GM19025 (cell line): ENCODE measurements at regions not wholly inside any gene's neighbourhood (a gene's known extent, or its start where the extent isn't known, plus 50 kb on each side); places are given as distances from the start of the nearest gene placed in this dataset.
"Not testable (repeated sequence)": the region's sequence is repeated elsewhere in the genome, so short reads cannot be mapped to it uniquely, and the experiment has no call there.

Source experiments
- ATAC-seq: cut with Tn5 transposase; IDR thresholded peaks from one replicate; pipeline ENCODE4 v1.9.1; 2021; ENCODE audit warnings: mild to moderate bottlenecking, low read depth, moderate library complexity; ENCODE audit not compliant: unreplicated experiment

DNA sequence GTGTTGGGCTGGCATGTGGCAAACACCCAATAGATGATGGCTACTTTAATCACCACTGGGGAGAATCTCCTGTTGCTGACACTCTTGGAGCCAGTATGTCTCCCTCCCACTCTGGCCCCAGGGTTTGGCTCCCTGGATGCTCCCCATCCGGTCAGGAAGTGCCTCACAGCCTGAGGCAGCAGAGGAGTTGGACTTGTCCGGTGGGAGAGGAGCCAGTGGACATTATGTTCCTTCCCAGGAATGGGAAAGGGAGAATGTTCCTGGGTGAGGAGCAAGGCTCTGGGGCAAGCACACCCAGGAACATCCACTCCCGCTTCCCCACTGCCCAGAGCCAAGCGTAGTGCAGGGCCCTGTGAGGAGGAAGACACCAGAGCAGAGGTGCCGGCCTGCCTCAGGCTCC lies 84.6 kb upstream of the NAV2 start:
- no peak for ATAC-seq

DNA sequence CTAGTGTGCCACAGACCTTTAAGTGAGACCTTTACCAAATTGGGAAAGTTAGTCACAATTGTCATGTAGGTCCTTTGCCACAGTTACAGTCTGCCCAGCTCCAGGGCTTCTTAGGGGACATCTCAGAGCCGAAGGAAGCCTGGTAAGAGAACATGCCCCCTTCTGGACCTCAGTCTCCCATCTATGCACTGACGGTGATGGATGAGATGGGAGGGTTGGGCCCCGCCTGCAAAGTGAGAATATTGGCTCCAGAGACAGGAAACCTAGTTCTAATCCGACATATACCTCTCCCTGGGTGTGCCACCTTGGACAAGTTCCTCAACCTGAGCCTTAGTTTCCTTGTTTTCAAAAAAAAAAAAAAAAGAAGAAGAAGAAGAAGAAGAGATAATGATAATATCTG lies 85.1 kb upstream of the NAV2 start:
- no peak for ATAC-seq

DNA sequence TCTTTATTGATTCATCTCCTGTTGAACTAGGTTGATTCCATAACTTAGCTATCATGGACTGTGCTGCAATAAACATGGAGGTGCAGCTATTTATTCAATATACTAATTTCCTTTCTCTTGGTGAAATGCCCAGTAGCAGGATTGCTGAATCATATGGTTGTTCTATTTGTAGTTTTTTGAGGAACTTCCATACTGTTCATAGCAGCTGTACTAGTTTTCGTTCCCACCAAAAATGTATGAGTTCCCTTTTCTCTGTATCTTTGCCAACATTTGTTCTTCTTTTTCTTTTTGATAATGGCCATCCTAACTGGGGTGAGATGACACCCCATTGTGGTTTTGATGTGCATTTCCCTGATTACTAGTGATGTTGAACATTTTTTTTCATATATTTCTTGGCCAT lies 87.2 kb upstream of the NAV2 start:
- no peak for ATAC-seq

DNA sequence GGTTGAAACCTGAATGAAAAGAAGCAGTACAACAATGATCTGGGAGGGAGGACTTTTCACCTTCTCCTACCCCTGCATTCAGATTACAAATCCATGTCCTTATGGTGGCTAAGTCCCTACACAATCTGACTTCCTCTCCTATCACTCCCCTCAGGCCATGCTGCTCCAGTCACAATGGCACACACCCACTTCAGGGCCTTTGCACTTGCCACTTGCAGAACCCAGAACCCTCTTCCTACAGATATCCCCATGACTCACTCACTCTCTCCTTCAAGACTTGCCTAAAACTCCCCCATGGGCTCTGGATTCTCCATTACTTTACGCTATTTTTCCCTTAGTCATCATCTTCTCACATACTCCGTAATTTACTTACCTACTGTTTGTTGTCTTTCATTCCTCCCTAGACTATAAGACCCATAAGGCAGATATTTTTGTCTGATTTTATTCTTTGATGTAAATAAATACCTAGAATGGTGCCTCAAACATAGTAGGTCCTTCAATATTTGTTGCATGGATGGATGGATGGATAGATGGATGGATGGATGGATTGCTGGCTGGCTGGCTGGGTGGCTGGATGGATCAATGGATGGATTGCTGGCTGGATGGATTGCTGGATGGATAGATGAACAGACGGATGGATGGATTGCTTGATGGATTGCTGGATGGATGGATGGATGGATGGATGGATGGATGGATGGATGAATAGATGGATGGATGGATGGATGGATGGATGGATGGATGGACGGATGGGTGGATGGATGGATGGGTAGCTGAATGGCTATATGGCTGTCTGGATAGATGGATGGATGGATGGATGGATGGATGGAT lies 94.7 kb upstream of the NAV2 start:
- ATAC-seq, result no peak

DNA sequence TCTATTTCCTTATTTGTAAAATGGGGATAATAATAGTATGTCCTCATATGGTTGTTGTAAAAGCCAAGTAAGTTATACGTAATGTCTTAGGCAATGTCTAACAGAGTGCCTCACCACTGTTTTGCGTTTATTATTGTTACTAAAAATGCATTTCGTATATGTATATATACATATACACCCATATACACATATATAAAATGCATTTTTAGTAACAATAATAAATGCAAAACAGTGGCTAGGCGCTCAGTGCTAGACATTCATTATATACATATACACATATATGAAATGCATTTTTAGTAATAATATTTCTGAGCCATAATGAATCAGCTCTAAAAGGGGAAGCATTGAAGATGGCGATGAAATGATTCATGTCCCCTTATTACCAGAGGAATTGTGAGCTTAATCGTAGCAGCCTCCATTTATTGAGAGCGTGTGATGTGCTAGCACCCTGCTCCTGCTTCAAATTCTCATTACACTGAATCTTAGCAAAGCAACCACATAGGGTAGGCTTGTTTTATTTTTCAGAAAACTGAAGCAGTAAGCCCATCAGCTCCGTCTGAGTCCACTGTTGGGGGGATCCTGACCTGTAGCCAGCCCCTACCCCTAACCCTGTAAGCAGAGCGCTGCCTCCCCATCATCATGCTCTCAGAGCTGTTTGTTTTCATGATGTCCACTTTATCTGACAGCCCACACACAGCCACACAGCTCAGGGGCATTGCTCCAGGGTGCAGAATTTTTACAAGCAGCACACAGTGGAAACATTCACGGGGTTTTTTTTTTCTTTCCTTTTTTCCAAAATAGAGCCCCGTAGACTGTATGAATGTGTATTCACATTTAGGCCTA lies 97.1 kb upstream of the NAV2 start:
- no peak for ATAC-seq

DNA sequence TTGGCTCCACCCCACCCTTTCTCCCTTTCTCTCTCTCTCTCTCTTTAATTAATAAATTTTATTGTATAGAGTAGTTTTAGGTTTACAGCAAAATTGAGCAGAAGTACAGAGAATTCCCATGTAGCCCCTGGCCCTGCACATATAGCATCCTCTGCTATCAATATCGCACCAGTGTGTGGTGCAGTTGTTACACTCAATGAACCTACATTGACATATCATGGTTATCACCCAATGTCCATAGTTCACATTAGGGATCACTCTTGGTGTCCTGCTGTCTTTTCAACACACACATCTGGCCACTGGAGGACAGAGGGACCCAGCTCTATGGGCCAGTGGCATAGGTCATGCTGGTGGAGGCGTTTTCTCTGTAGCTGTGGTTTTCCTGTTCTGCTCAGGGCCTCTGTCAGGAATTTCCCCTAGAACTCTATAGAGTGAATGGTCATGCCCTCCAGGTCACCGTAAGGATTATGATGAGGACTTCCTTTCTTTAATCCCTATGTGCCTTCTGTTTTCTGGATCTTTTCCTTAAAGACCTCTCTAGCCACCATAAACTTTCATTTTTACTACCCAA lies 98.2 kb upstream of the NAV2 start:
- no peak for ATAC-seq

DNA sequence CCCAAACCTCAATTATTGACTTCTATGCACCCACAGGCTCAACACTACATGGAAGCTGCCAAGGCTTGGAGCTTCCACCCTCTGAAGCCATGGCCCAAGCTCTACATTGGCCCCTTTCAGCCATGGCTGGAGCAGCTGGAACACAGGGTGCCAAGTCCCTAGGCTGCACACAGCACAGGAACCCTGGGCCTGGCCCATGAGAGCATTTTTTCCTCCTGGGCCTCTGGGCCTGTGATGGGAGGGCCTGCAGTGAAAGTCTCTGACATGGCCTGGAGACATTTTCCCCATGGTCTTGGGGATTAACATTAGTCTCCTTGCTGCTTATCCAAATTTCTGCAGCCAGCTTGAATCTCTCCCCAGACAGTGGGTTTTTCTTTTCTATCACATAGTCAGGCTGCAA lies 100.6 kb upstream of the NAV2 start:
- not testable (repeated sequence) for ATAC-seq

DNA sequence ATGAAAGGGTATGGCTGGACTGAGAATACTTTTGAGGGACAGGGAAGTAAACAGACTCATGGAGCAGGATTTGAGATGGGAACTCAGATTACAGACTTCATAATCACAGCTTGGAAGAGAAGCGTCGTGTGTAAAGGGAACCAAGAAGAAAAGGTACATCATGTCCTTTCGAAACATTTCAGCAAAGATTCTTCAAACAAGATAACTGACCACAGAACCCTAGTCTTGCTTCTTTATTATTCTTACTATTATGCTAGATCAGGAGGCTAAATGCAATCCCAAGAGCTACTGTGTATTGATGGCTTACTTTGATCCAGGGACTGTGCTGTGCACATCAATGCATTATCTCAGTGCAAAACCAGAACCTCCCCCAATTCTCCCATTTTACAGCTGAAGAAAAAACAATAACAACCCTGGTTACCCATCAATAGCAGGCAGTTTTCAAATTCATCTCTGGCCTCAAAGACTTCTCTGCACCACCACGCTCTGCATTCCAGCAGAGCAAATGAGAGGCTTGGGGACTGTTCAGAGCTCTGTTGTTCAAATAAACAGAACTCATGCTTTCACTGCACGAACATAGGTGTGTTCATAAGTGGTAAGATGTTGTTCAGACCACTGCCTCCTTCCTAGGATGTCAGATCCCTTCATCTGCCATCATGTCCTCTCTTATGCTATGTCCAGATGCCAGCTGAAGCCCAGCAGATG lies 104.8 kb upstream of the NAV2 start:
- ATAC-seq, result no peak

DNA sequence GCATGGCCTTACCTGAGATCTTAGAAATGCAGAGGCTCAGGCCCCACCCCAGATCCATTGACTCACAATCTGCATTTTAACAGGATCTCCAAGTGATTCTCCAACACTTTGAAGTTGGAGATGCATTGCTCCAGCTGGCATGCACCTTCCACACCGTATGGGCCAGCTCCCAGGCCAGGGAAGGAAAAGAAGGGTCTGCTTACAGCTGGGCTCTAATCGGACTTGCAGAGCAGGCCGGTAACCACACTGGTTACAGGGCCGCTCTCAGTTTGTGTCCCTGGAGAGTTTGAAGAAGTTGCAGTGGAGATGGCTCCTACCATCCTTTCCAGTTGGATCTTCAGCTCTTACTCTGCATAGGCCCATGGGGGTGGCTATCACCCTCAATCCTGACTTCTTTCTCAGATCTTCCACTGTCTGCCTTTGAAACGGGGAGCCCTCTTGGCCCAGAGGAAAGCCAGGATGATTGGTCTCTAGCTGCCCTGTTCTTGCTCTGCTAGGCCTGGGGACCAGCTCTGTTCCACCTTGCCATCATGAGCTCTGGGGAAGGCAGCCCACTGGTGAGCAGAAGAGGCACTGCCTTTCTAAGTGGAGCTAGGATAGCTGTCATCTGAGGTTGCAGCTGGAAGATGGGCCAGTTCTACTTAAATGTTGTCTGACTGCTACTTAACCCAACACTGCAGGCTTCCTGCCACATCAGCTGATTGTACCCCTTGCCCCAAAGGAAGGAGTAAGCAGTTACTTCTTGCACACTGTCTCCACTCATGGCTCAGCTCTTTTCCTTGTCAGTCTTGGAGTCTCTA lies 105.6 kb upstream of the NAV2 start:
- no peak for ATAC-seq

DNA sequence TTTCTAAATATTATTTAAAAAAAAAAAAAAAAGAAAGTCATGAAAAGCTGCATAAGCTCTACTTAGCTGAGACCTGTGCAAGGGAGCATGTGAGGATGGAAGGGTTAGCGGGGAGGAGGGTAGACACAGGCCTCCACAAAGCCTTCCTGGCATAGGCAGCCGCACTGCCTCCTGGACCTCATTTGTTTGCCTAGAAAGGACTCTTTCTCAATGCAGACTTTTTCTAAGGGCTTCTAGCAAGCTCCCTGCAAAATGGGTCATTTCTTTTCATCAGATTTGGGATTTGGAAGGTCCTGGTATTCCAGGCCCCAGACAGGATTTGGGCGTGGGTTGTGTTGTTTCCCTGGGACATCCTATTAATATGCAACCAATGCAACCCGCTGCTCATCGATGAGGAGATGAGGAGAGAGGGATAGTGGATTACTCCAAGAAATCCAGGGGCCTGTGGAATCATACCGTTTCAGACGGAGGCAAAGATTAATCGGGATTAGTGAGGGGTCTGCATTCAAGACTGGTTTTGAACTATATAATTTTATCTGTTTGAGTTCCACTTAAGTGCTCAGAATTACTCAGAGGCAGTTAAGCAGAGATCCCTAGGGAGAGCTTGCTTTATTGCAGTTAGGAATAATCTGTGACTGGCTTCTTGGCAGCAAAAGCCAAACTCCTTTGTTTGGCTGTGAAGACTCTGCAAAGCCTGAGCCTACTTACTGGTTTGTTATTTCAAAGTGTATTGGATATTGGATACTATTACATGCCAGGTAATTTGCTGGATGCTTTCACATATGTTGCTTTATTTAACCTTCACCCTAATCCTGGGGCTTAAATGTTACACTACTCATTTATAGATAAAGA lies 106.9 kb upstream of the NAV2 start:
- no peak for ATAC-seq

DNA sequence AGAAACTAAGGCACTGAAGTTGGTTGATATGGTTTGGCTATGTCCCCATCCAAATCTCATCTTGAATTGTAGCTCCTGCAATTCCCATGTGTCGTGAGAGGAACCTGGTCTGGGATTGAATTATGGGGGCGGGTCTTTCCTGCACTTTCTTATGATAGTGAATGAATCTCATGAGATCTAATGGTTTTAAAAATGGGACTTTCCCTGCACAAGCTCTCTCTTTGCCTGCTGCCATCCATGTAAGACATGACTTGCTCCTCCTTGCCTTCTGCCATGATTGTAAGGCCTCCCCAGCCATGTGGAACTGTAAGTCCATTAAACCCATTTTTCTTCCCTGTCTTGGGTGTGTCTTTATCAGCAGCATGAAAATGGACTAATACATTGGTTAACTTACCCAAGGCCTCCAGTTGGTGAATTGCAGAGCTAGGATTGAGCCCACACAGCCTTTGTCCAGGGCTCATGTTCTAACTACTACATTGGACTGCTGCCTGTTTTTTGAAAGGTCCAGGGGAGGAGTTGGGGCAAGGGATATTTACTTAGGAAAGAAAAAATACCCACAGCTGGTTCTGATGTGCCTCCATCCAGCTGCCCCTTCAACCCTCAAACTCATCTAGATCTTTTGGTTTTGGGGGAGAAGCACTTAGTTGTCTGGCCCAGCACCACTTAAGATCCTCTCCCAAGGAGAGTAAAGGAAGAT lies 107.8 kb upstream of the NAV2 start:
- no peak for ATAC-seq

DNA sequence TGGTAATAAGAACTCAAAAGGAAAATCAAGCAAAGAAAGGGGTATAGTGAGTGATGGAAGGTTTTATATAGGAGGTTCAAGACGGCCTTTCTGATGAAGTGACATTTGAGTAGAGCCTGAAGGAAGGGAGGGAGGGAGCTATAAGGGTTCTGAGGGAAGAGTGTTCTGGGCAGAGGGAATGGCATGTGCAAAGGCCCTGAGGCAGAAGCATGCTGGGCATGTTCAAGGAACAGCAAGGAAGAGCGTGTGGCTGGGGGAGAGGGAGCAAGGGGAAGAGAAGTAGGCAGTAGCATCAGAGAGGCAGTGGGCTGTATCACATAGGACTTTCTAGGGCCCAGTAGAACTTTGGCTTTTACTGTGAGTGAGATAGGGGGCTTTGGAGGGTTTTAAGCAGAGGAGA lies 108.9 kb upstream of the NAV2 start:
- no peak for ATAC-seq

DNA sequence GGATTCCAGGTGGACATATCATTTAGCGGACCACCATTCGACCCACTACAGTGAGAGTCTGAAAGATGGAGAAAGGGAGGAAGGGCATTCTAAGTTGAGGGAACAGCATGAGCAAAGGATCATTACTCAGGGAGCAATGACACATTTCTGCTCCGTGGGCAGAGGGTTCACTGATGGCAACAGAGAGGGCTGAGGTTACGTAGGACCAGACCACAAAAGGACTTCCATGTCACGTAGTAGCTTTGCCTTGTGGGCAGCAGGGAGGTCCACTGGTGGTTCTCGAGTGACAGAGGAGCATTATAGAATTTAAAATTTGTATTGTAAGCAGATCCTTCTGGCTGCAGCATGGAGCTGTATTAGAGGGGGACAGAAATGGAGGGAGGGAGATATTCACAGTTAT lies 109.7 kb upstream of the NAV2 start:
- no peak for ATAC-seq

DNA sequence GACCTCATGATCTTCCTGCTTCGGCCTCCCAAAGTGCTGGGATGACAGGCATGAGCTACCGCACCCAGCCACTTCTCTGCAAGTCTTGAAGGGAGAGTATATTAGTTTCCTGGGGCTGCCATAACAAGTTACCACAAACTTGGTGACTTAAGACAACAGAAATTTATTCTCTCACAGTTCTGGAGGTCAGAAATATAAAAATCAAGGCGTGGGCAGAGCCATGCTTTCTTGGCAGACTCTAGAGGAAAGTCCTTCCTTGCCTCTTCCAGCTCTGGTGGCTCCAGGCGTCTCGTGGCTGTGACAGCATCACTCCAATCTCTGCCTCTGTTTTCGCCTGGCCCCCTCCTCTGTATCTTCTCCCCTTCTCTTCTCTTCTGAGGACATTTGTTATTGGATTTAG lies 110.2 kb upstream of the NAV2 start:
- no peak for ATAC-seq

DNA sequence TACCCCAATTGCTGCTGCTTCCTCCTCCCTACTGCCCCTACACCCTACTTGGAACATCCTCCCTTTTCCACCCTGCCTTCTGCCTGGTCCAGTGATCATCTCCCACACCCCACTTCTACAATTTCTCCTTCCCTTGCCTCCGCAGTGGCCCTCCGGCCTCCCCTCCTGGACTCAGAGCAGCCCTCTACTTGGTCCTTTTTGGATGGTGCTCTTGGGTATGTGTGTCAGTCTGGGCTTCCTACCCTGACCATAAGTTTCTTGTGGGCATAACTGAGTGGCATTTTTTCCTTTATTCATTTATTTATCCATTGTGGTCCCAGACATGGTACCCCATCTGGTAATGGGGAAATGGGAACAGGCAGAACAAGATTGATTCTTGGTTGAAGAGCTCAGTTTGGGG lies 111.4 kb upstream of the NAV2 start:
- ATAC-seq, result no peak

DNA sequence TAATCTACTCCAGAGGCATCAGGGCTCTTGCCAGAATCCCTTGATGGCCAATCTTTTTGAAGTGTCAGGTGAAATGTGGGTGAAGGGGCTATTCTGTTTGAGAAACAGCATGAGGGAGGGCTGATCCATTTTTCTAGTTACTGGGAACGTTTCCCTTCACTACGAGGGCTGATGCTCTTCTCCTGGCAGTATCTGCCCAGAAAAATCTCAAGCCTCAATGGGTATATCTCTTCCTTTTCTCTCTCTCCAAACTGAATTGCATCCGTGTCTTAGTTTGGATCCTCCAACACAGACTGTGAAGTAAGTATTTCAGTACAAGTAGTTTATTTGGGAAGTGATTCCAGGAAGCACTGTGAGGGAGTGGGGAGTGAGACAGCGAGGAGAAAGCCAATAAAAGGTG lies 113.0 kb upstream of the NAV2 start:
- no peak for ATAC-seq

DNA sequence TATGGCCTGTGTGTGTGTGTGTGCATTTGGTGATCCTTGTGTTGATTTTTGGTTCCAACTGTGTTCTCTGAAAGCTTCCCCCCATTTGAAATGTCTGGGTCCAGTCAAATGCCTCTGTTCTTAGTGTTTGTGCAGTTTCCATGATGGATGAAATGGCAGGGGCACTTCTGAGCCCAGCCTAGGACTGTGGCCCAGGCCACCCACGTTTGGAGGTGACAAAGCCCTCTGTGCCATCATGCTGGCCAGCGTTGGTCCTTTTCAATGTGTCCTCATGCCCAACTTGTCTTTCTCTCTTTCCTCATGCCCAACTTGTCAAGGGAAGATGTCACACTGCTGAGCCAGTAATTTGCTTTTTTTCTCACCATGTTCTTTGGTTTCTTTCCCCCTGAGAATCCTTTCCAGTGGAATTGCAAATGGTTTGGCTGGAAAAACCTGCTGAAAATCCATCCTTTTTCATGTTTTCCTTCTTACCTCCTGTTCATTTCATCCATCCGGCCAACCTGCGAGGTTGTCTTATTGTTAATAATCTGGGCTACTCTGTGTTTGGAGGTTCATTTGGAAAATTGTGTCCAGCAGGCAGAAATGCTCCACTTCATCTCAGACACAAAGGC lies 113.7 kb upstream of the NAV2 start:
- no peak for ATAC-seq

DNA sequence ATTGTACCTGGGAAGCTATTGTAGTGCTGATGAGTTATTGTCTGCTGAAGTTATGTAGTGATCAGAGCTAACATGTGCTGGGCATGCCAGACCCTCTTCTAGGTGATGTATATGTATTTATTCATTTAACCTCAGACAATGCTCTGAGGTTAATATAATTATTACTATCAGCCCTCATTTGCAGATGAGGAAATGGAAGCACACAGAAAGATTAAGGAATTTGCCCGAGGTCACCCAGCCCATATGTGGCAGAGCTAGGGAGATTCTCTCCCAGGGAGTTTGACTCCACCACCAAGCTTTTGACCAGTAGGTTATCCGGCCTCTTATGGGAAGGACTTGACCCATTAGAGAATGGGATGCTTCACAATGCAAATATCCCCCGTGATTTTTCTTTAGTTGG lies 114.2 kb upstream of the NAV2 start:
- no peak for ATAC-seq
